ENCODE measurements at regions not wholly inside any gene's neighbourhood (a gene's known extent, or its start where the extent isn't known, plus 50 kb on each side); places are given as distances from the start of the nearest gene placed in this dataset.

DNA sequence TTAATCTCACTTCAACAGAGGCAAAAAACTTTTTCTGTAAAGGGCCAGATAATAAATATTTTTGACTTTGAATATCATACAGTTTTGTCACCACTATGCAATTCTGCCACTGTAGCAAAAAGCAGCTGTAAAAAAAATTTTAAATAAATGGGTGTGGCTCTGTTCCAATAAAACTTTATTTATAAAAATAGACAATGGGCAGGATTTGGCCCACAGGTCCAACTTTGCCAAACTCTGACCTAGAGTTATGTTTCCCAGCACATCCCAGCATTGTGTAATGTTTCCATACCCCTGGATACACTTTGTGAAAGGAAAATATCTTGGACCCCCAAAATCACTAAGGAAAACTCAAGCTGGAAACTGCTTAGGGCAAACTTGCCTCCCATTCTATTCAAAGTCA, 94.9 kb upstream of the USP38 start:
- no peak for ATAC-seq
- TF ChIP-seq, protein P1, sequence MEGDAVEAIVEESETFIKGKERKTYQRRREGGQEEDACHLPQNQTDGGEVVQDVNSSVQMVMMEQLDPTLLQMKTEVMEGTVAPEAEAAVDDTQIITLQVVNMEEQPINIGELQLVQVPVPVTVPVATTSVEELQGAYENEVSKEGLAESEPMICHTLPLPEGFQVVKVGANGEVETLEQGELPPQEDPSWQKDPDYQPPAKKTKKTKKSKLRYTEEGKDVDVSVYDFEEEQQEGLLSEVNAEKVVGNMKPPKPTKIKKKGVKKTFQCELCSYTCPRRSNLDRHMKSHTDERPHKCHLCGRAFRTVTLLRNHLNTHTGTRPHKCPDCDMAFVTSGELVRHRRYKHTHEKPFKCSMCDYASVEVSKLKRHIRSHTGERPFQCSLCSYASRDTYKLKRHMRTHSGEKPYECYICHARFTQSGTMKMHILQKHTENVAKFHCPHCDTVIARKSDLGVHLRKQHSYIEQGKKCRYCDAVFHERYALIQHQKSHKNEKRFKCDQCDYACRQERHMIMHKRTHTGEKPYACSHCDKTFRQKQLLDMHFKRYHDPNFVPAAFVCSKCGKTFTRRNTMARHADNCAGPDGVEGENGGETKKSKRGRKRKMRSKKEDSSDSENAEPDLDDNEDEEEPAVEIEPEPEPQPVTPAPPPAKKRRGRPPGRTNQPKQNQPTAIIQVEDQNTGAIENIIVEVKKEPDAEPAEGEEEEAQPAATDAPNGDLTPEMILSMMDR (IDR thresholded peaks at IDR 0.05): no peak
- no peak for TF ChIP-seq POLR2A (IDR thresholded peaks at IDR 0.05)
- DNase-seq: no peak

DNA sequence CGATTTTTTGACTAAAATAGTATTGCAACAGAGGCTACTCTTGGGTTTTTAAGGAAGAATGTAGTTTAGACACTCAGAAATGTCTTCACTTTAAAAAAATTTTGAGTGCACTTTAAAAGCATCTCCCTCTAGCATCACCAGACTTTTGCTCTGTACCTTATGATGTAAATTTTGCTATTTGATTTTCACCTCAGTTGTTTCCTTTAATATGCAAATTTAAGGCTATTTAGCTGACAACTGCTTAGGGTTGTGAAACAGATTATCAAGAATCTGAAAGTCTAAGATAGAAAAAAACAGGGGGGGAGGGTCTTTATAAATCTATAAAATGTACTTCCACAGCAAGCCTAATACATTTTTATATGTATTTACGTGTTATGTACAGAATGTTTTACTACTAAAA, 92.9 kb upstream of the USP38 start:
- intact Hi-C loops (cut with DNase I): no loop called here
- TF ChIP-seq, protein P1 (IDR thresholded peaks at IDR 0.05): no peak
- no peak for TF ChIP-seq POLR2A (IDR thresholded peaks at IDR 0.05)
- H3K27me3 ChIP-seq: no peaks in the 10 kb centered on the region
- no peaks in the 10 kb centered on the region for H3K9me3 ChIP-seq
- H3K27ac ChIP-seq: no peak overlapping the region
- 52 to 73% methylated on average over 2 of the region's 2 CpGs for whole genome bisulfite sequencing, 2 donors
- H3K36me3 ChIP-seq (replicated peaks in 1 of 2; ENCODE audit: insufficient read depth in 1 of 2, low read depth in 2 of 2): no peaks in the 10 kb centered on the region
- H3K4me1 ChIP-seq: no peaks in the 10 kb centered on the region
- ATAC-seq: no peak
- H3K4me3 ChIP-seq: no peak overlapping the region
- no peak for DNase-seq

More for the DNA sequence above, 94.9 kb upstream of the USP38 start:
- Histone ChIP-seq H3K36me3 (replicated peaks in 1 of 2; ENCODE audit: insufficient read depth in 1 of 2, low read depth in 2 of 2) (no peaks in the 10 kb centered on the region), H3K9me3 (no peaks in the 10 kb centered on the region), H3K27me3 (no peaks in the 10 kb centered on the region), H3K4me1 (no peaks in the 10 kb centered on the region), H3K4me3 (no peak overlapping the region), H3K27ac (no peak overlapping the region)
- intact Hi-C loops (cut with DNase I): no loop called here

DNA sequence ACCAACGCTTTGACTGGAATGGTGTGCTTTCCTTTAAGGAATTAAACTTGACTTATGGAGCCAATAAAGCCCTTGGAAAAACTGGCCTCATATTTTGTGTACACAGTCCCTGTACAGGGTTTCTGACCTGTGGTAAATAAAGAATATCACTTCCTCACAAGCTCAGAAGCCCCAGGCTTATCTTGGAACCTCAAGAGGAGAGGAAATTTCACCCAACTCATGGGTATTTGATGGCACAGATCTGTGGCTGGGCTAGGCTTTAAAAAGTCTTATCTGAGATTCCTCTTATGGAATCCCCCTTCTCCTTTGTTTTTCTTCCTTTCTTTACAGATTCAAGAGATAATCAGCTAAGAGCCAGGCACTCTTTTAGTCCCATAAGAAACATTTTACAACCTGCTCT, 89.3 kb upstream of the USP38 start:
- ATAC-seq: no peak
- H3K4me3 ChIP-seq: no peak overlapping the region
- no peaks in the 10 kb centered on the region for H3K27me3 ChIP-seq
- no peak for DNase-seq
- 59 to 82% methylated on average over 1 of the region's 1 CpG for WGBS, 2 donors
- intact Hi-C loops (cut with DNase I): no loop called here
- no peak overlapping the region for H3K27ac ChIP-seq
- H3K4me1 ChIP-seq: no peaks in the 10 kb centered on the region
- no peak for TF ChIP-seq POLR2A (IDR thresholded peaks at IDR 0.05)
- TF ChIP-seq, protein P1 (IDR thresholded peaks at IDR 0.05): no peak
- H3K9me3 ChIP-seq: no peaks in the 10 kb centered on the region
- no peaks in the 10 kb centered on the region for H3K36me3 ChIP-seq (replicated peaks in 1 of 2; ENCODE audit: insufficient read depth in 1 of 2, low read depth in 2 of 2)

DNA sequence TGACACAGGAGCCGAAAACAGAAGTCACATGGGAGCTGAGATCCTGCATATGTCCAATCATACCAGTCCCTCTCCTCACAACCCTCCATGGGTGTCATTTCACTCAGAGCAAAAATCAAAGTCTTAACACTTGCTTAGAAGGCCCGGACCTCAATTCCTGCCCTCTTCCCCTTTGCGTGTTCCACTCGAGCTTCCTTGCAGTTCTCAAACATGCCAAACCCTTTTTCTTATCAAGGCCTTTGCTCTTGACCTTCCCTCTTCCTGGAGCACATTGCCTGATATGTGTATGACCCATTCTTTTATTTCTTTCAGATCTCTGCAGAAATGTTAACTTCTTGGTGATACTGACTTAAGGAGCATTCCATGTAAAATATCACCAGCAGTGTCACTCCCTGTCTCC, 87.0 kb upstream of the USP38 start:
- Histone ChIP-seq H3K9me3 (no peaks in the 10 kb centered on the region), H3K36me3 (replicated peaks in 1 of 2; ENCODE audit: insufficient read depth in 1 of 2, low read depth in 2 of 2) (no peaks in the 10 kb centered on the region), H3K4me3 (no peak overlapping the region), H3K27me3 (no peaks in the 10 kb centered on the region), H3K4me1 (no peaks in the 10 kb centered on the region), H3K27ac (no peak overlapping the region)
- intact Hi-C loops (cut with DNase I): no loop called here
- no peak for DNase-seq
- WGBS, 2 donors: 60 to 62% methylated on average over 4 of the region's 4 CpGs
- no peak for ATAC-seq
- TF ChIP-seq, protein P1 (IDR thresholded peaks at IDR 0.05): no peak
- no peak for TF ChIP-seq POLR2A (IDR thresholded peaks at IDR 0.05)

DNA sequence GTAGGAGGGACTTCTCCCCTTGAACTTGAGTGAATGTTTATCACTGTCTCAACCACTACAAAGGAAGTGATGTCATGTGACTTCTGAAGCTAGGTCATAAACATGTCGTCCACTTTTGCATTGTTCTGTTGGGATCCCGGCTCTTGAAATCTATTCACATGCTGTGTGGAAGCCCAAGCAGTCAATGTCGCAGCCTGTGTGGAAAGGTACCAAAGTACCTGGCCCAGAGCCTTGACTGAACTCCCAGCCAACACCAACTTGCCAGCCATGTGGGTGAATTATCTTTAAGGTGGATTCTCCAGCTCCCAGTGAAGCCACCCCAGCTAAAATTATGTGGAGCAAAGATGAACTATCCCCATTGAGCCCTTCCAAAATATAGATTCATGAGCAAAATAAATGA, 85.0 kb upstream of the USP38 start:
- WGBS, 2 donors: 81 to 85% methylated on average over 3 of the region's 3 CpGs
- DNase-seq (no peak), ATAC-seq (no peak)
- no peaks in the 10 kb centered on the region for H3K4me1 ChIP-seq
- H3K4me3 ChIP-seq: no peak overlapping the region
- H3K36me3 ChIP-seq (replicated peaks in 1 of 2; ENCODE audit: insufficient read depth in 1 of 2, low read depth in 2 of 2): no peaks in the 10 kb centered on the region
- TF ChIP-seq POLR2A (IDR thresholded peaks at IDR 0.05): no peak
- TF ChIP-seq, protein P1 (IDR thresholded peaks at IDR 0.05): no peak
- no peaks in the 10 kb centered on the region for H3K9me3 ChIP-seq
- H3K27me3 ChIP-seq: no peaks in the 10 kb centered on the region
- intact Hi-C loops (cut with DNase I): no loop called here
- no peak overlapping the region for H3K27ac ChIP-seq

Data from body of pancreas (tissue), 4 donors.